GM20000 (cell line): ENCODE measurements at regions not wholly inside any gene's neighbourhood (a gene's known extent, or its start where the extent isn't known, plus 50 kb on each side); places are given as distances from the start of the nearest gene placed in this dataset.

ENCODE experiments used
- DNase-seq: peaks from one replicate; pipeline ENCODE4 v3.0.0; 2012; ENCODE audit warnings: low spot score
- TF ChIP-seq, protein P1 (sequence below): IDR thresholded peaks from 2 replicates; pipeline ENCODE4 v1.5.1; 2012; ENCODE audit warnings: mild to moderate bottlenecking, control low read depth; ENCODE audit errors: extremely low read depth, missing control alignments

DNA sequence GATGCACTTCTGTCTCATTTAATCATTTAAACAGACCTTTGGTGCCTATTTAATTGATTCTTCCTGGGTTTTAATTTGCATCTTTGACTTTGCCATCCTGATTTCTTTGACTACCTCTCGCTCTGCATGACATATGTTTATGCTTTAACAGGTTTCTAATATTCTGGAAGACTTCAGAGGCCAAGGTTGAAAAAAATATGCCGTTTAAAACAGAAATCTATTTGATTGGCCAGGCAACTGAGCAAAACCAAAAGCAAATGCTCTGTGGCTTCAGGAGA, 303.4 kb downstream of the IRS1 start:
- TF ChIP-seq, protein P1, sequence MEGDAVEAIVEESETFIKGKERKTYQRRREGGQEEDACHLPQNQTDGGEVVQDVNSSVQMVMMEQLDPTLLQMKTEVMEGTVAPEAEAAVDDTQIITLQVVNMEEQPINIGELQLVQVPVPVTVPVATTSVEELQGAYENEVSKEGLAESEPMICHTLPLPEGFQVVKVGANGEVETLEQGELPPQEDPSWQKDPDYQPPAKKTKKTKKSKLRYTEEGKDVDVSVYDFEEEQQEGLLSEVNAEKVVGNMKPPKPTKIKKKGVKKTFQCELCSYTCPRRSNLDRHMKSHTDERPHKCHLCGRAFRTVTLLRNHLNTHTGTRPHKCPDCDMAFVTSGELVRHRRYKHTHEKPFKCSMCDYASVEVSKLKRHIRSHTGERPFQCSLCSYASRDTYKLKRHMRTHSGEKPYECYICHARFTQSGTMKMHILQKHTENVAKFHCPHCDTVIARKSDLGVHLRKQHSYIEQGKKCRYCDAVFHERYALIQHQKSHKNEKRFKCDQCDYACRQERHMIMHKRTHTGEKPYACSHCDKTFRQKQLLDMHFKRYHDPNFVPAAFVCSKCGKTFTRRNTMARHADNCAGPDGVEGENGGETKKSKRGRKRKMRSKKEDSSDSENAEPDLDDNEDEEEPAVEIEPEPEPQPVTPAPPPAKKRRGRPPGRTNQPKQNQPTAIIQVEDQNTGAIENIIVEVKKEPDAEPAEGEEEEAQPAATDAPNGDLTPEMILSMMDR, result no peak
- no peak for DNase-seq

DNA sequence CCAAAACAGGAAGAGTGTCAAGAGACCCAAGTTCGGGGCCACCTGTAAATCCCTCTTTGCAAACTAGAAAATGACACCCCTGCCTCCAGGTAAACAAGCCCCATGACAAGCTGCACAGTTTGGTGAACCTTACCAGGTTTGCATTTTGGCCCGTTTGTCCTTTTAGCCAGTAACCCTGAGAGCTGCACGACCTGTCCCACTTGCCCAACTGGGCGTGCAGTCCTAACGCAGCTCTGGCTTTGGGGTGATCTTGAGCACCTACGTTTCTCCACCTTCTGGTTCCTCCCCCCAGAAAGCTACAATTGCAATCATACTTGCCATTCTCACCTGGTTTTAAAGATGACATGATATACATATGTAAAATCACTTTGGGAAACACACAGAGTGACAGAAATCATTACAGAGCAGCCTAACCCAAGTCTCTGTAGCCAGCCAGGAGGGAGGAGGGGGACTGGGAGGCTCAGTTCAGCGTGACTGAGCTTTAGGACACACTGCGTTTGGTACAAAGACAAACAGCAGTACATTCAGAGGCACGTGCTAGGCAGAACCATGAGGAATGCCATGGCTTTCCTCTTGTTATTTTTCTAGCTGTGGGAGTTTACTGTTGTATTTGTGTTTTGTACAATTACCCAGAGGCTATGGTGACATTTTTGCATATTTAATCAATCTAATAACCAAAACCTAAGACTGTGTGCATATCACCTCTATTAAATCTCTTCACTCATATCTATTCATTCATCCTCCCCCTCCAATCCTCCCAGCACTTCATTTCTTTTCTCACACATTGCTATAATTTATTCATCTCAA, 304.0 kb downstream of the IRS1 start:
- DNase-seq, result no peak
- TF ChIP-seq, protein P1, result no peak

DNA sequence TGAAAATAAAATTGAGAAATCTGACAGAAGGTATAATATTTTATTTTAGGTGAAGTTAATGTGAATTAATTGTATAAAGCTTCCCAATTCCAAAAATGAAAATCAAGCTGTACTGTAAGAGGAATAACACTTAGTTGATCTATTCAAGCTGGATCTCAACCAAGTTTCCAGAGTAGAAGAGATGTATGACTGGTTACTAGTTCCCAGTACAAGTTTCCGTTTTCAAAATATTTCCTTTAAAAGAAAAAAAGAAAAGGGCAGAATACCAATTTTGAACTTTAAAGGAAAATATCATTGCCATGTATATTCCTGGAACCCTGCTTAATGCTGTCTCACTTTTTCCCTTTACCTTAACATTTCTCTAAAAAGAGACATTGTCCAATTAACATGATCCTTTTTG, 308.5 kb downstream of the IRS1 start:
- TF ChIP-seq, protein P1, result no peak
- no peak for DNase-seq

DNA sequence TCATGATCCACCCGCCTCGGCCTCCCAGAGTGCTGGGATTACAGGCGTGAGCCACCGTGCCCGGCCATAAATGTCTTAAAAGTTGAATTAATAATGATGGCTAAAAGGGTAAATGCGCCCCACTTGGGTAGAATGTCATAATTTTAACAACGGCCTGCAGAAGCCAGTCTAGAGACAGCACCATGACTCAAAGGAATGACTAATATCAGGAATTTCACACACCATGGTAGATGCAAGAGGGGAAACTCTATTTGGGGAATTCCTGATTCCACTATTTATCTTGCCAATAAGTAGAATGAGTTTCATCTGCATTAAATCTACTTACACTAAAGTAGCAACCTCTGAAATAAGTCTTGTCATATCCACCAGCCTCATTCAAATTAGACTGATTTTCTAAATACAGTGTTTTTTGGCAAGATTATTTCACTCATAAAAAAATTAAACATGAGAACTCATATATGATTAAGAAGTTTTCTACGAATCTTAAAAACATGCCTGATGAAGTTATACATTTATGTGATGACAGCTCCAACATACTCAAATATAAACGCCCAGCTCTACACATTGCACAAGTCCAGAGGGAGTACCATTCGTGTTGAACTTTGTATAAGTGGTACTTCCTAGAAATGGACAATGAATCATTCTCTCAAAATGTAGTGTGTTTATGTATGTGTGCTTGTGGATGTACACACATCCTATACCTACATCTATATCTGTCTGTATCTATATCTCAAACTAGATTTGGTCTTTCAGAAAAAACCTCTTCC, 309.7 kb downstream of the IRS1 start:
- TF ChIP-seq, protein P1, result no peak
- peak; percentile 3 for DNase-seq

DNA sequence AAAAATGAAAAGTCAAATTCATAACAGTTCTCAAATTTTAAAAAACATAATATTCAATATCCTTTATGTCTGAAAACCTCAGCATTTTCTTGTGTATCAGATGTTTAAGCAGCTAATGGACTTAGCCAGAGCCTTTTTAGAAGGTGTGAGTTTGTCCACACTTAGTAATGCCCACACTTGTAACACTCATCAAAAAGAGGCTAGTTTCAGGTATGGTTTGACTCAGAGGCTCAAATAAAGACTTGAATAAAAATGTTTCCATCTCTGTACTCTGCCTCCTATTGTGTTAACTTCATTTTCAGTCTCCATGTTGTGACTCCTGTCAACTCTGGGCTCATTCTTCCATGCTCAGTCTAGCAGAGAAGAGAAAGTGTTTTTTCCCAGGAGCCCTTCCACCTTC, 311.6 kb downstream of the IRS1 start:
- TF ChIP-seq, protein P1, result no peak

DNA sequence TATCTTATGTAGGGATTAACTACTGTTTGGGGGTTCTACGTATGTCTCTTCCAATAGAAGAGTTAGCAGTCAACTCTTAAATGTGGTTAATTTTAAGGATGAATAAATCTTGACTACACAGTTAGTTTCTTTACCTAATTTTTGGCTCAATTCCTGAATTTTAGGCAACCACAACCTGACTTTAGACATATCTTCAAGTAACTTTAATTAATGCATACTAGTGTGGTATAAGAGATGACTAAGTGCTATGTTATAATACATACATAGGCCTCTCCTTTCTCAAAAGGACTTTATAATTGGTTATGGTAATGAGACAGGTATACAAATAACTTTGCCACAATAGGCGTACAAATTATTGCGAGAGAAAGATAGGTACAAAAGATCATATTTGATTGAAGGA, 312.0 kb downstream of the IRS1 start:
- TF ChIP-seq, protein P1, result no peak
- DNase-seq, result no peak

More for the DNA sequence above, 311.6 kb downstream of the IRS1 start:
- DNase-seq, result no peak
